ENCODE measurements at regions not wholly inside any gene's neighbourhood (a gene's known extent, or its start where the extent isn't known, plus 50 kb on each side); places are given as distances from the start of the nearest gene placed in this dataset.

GRCh38 chr2:118593257-118593656, 254.2 kb downstream of the EN1 start:
- no peak overlapping the region for H2AFZ ChIP-seq (ENCODE audit: low read length, unreplicated experiment)
- no peak overlapping the region for H3K27ac ChIP-seq (ENCODE audit: low read depth, low read length)
- H3K79me2 ChIP-seq (ENCODE audit: control insufficient read depth, insufficient read depth, low read length, unreplicated experiment): no peaks in the 10 kb centered on the region
- H3K27me3 ChIP-seq (ENCODE audit: insufficient read depth, low read length): no peaks in the 10 kb centered on the region
- no peaks in the 10 kb centered on the region for H3K36me3 ChIP-seq (ENCODE audit: insufficient read depth, low read length)
- H3K4me3 ChIP-seq (ENCODE audit: low read depth, low read length): no peak overlapping the region
- no peaks in the 10 kb centered on the region for H3K4me1 ChIP-seq (ENCODE audit: control insufficient read depth, insufficient read depth, low read length, unreplicated experiment)

GRCh38 chr2:118591223-118591622, 256.2 kb downstream of the EN1 start:
- Histone ChIP-seq H3K4me1 (ENCODE audit: control insufficient read depth, insufficient read depth, low read length, unreplicated experiment) (no peaks in the 10 kb centered on the region), H3K36me3 (ENCODE audit: insufficient read depth, low read length) (no peaks in the 10 kb centered on the region), H2AFZ (ENCODE audit: low read length, unreplicated experiment) (no peak overlapping the region), H3K79me2 (ENCODE audit: control insufficient read depth, insufficient read depth, low read length, unreplicated experiment) (no peaks in the 10 kb centered on the region), H3K4me3 (ENCODE audit: low read depth, low read length) (no peak overlapping the region), H3K27me3 (ENCODE audit: insufficient read depth, low read length) (no peaks in the 10 kb centered on the region), H3K27ac (ENCODE audit: low read depth, low read length) (no peak overlapping the region)

GRCh38 chr2:118589721-118590120, 257.7 kb downstream of the EN1 start:
- Histone ChIP-seq H3K36me3 (ENCODE audit: insufficient read depth, low read length) (no peaks in the 10 kb centered on the region), H3K27me3 (ENCODE audit: insufficient read depth, low read length) (no peaks in the 10 kb centered on the region)

DNA sequence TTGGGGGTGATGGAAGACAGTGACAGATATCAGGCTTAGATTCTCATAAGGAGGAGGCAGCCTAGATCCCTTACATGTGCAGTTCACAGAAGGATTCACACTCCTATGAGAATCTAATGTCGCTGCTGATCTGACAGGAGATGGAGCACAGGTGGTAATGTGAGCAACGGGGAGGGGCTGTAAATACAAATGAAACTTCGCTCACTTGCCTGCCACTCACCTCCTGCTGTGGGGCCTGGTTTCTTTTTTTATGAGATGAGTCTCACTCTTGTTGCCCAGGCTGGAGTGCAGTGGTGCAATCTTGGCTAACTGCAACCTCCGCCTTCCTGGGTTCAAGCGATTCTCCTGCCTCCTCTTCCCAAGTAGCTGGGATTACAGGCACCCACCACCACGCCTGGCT, 258.6 kb downstream of the EN1 start:
- no peak overlapping the region for H3K27ac ChIP-seq (ENCODE audit: low read depth, low read length)
- H3K27me3 ChIP-seq (ENCODE audit: insufficient read depth, low read length): no peaks in the 10 kb centered on the region
- H3K4me1 ChIP-seq (ENCODE audit: control insufficient read depth, insufficient read depth, low read length, unreplicated experiment): no peaks in the 10 kb centered on the region
- H3K79me2 ChIP-seq (ENCODE audit: control insufficient read depth, insufficient read depth, low read length, unreplicated experiment): no peaks in the 10 kb centered on the region
- no peak overlapping the region for H3K4me3 ChIP-seq (ENCODE audit: low read depth, low read length)
- H2AFZ ChIP-seq (ENCODE audit: low read length, unreplicated experiment): no peak overlapping the region
- H3K36me3 ChIP-seq (ENCODE audit: insufficient read depth, low read length): no peaks in the 10 kb centered on the region

More at GRCh38 chr2:118589721-118590120, 257.7 kb downstream of the EN1 start:
- Histone ChIP-seq H3K27ac (ENCODE audit: low read depth, low read length) (no peak overlapping the region), H3K79me2 (ENCODE audit: control insufficient read depth, insufficient read depth, low read length, unreplicated experiment) (no peaks in the 10 kb centered on the region), H3K4me3 (ENCODE audit: low read depth, low read length) (no peak overlapping the region), H2AFZ (ENCODE audit: low read length, unreplicated experiment) (no peak overlapping the region), H3K4me1 (ENCODE audit: control insufficient read depth, insufficient read depth, low read length, unreplicated experiment) (no peaks in the 10 kb centered on the region)

- Histone ChIP-seq H3K4me3 (ENCODE audit: low read depth, low read length) (no peak overlapping the region), H3K27ac (ENCODE audit: low read depth, low read length) (no peak overlapping the region), H3K36me3 (ENCODE audit: insufficient read depth, low read length) (no peaks in the 10 kb centered on the region), H3K27me3 (ENCODE audit: insufficient read depth, low read length) (no peaks in the 10 kb centered on the region), H3K79me2 (ENCODE audit: control insufficient read depth, insufficient read depth, low read length, unreplicated experiment) (no peaks in the 10 kb centered on the region), H2AFZ (ENCODE audit: low read length, unreplicated experiment) (no peak overlapping the region), H3K4me1 (ENCODE audit: control insufficient read depth, insufficient read depth, low read length, unreplicated experiment) (no peaks in the 10 kb centered on the region)
These were observed 261.1 kb downstream of the EN1 start for GRCh38 chr2:118586312-118586711.

DNA sequence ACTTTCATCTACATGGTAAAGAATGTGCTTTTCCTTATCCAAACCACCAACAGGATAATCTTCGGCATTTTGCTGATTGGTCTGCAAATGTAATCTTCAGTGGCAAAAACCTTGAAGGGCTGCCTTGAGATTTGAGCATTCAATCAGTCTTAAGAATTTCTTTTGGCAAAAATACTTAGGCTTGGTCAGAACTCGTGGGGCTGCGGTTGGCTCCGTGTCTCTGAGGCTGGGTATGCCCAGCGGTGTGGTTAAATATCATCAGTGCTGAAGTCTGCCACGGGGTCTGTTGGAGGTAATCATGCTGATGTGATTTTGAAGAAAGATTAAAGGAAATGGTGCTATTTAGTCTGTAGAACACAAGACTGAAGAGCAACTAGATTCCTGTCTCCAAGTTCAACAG, 262.6 kb downstream of the EN1 start:
- Histone ChIP-seq H3K4me1 (ENCODE audit: control insufficient read depth, insufficient read depth, low read length, unreplicated experiment) (peaks cover 7% of the 10 kb centered on the region), H3K27me3 (ENCODE audit: insufficient read depth, low read length) (no peaks in the 10 kb centered on the region), H3K27ac (ENCODE audit: low read depth, low read length) (no peak overlapping the region), H3K79me2 (ENCODE audit: control insufficient read depth, insufficient read depth, low read length, unreplicated experiment) (no peaks in the 10 kb centered on the region), H2AFZ (ENCODE audit: low read length, unreplicated experiment) (no peak overlapping the region), H3K36me3 (ENCODE audit: insufficient read depth, low read length) (no peaks in the 10 kb centered on the region), H3K4me3 (ENCODE audit: low read depth, low read length) (no peak overlapping the region)

DNA sequence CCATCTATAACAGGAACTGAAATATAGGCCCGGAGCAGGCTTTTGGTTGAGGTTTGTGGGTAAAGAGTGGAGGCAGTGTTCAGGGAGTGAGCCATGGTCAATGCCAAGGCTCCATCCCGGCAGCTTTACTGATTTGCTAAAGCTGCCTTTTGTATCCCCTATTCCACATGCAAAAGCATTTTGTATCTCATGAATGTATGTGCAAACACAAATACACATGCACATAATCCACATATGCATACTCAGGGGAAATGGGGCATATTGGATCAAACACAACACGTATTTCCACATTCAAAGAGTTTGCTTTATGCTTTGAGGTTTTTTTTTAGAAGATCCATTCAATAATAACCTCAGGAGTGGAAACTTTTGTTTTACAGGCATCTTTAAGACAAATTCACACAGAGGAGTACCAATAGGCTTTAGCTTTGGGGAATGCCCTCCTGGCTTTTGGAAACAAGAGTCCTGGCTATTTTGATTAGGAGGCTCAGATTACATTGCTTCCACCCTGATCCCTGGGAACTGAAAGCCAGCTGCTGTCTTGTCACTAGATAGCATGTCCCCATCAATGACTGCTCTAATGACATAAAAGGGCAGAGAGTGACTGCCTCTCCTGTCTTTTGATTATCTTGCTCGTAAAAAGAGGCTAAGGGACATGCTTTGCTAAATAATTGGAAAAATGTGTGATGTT, 263.2 kb downstream of the EN1 start:
- no peak overlapping the region for H3K27ac ChIP-seq (ENCODE audit: low read depth, low read length)
- 0 out of 2 replicates have a peak, but pooled peaks cover 4% of the 10 kb centered on the region for H3K27me3 ChIP-seq (ENCODE audit: insufficient read depth, low read length)
- no peak overlapping the region for H3K4me3 ChIP-seq (ENCODE audit: low read depth, low read length)
- H3K4me1 ChIP-seq (ENCODE audit: control insufficient read depth, insufficient read depth, low read length, unreplicated experiment): peaks cover 7% of the 10 kb centered on the region
- H3K36me3 ChIP-seq (ENCODE audit: insufficient read depth, low read length): no peaks in the 10 kb centered on the region
- H2AFZ ChIP-seq (ENCODE audit: low read length, unreplicated experiment): no peak overlapping the region
- H3K79me2 ChIP-seq (ENCODE audit: control insufficient read depth, insufficient read depth, low read length, unreplicated experiment): no peaks in the 10 kb centered on the region

GRCh38 chr2:118582058-118582457, 265.4 kb downstream of the EN1 start:
- Histone ChIP-seq H3K4me3 (ENCODE audit: low read depth, low read length) (no peak overlapping the region), H2AFZ (ENCODE audit: low read length, unreplicated experiment) (no peak overlapping the region), H3K27me3 (ENCODE audit: insufficient read depth, low read length) (peaks cover 9% of the 10 kb centered on the region; the same call in 1 of the 2 replicates), H3K36me3 (ENCODE audit: insufficient read depth, low read length) (no peaks in the 10 kb centered on the region), H3K27ac (ENCODE audit: low read depth, low read length) (no peak overlapping the region), H3K4me1 (ENCODE audit: control insufficient read depth, insufficient read depth, low read length, unreplicated experiment) (peaks cover 7% of the 10 kb centered on the region), H3K79me2 (ENCODE audit: control insufficient read depth, insufficient read depth, low read length, unreplicated experiment) (no peaks in the 10 kb centered on the region)

DNA sequence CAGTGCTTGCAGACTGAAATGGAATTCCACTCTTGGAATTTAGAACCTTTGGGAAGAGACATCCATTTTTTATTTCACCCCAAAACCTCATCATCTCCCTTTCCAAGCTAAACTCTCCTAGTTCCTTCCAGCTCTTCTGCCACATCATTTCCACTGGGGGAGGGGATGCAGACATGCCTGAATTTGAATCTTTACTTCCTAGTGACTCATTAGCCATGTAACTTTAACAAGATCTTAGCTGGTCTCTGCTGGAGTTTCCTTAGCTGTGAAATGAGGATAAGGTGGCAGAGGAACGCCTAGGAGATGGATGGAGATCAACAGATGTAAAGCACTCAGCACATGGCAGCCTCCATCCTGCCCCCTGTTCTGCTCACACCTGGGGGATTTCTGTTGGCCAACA, 266.8 kb downstream of the EN1 start:
- peaks cover 7% of the 10 kb centered on the region for H3K4me1 ChIP-seq (ENCODE audit: control insufficient read depth, insufficient read depth, low read length, unreplicated experiment)
- no peak overlapping the region for H3K4me3 ChIP-seq (ENCODE audit: low read depth, low read length)
- H3K36me3 ChIP-seq (ENCODE audit: insufficient read depth, low read length): no peaks in the 10 kb centered on the region
- no peak overlapping the region for H3K27ac ChIP-seq (ENCODE audit: low read depth, low read length)
- peaks cover 9% of the 10 kb centered on the region; the same call in 1 of the 2 replicates for H3K27me3 ChIP-seq (ENCODE audit: insufficient read depth, low read length)
- no peaks in the 10 kb centered on the region for H3K79me2 ChIP-seq (ENCODE audit: control insufficient read depth, insufficient read depth, low read length, unreplicated experiment)
- H2AFZ ChIP-seq (ENCODE audit: low read length, unreplicated experiment): no peak overlapping the region

- H3K27ac ChIP-seq (ENCODE audit: low read depth, low read length): no peak overlapping the region
- no peak overlapping the region for H3K4me3 ChIP-seq (ENCODE audit: low read depth, low read length)
- H3K36me3 ChIP-seq (ENCODE audit: insufficient read depth, low read length): no peaks in the 10 kb centered on the region
- H2AFZ ChIP-seq (ENCODE audit: low read length, unreplicated experiment): no peak overlapping the region
- peaks cover 9% of the 10 kb centered on the region; the same call in 1 of the 2 replicates for H3K27me3 ChIP-seq (ENCODE audit: insufficient read depth, low read length)
- no peaks in the 10 kb centered on the region for H3K79me2 ChIP-seq (ENCODE audit: control insufficient read depth, insufficient read depth, low read length, unreplicated experiment)
- H3K4me1 ChIP-seq (ENCODE audit: control insufficient read depth, insufficient read depth, low read length, unreplicated experiment): peaks cover 7% of the 10 kb centered on the region
These were observed 267.3 kb downstream of the EN1 start for GRCh38 chr2:118580107-118580506.

DNA sequence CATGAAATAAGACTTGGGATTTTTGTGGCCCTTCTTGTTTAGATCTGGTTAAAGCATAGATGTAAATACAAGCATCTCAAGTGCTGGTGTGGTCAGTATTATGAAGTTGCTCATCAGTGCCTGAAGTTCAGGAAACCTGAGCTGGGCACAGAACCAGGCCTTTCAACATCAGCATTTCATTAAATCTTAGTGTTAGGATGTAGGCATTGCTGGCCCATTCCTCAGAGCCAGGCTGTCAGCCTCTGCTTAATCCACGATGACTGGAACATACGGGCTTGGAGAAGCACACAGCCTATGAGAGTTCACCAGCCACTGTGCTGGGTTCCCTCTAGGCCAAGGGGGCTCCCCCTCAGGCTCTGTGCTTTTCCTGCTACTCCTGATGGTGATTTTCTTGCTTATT, 270.2 kb downstream of the EN1 start:
- Histone ChIP-seq H3K4me3 (ENCODE audit: low read depth, low read length) (no peak overlapping the region), H3K4me1 (ENCODE audit: control insufficient read depth, insufficient read depth, low read length, unreplicated experiment) (peaks cover 7% of the 10 kb centered on the region), H2AFZ (ENCODE audit: low read length, unreplicated experiment) (no peak overlapping the region), H3K27me3 (ENCODE audit: insufficient read depth, low read length) (peaks cover 9% of the 10 kb centered on the region; the same call in 1 of the 2 replicates), H3K36me3 (ENCODE audit: insufficient read depth, low read length) (no peaks in the 10 kb centered on the region), H3K79me2 (ENCODE audit: control insufficient read depth, insufficient read depth, low read length, unreplicated experiment) (no peaks in the 10 kb centered on the region), H3K27ac (ENCODE audit: low read depth, low read length) (no peak overlapping the region)

Measured in ACC112 (cell line).